ENCODE measurements at regions not wholly inside any gene's neighbourhood (a gene's known extent, or its start where the extent isn't known, plus 50 kb on each side); places are given as distances from the start of the nearest gene placed in this dataset.

- intact Hi-C loops (cut with DNase I), result no loop called here
- Histone ChIP-seq H3K27ac (no peak overlapping the region), H3K27me3 (no peaks in the 10 kb centered on the region), H3K9me3 (no peaks in the 10 kb centered on the region), H3K4me3 (no peak overlapping the region), H3K36me3 (no peaks in the 10 kb centered on the region), H3K4me1 (ENCODE audit: insufficient read depth) (no peaks in the 10 kb centered on the region)
- TF ChIP-seq POLR2A (IDR thresholded peaks at IDR 0.05) (no peak), EP300 (IDR thresholded peaks at IDR 0.05) (no peak)
- TF ChIP-seq, protein P1, sequence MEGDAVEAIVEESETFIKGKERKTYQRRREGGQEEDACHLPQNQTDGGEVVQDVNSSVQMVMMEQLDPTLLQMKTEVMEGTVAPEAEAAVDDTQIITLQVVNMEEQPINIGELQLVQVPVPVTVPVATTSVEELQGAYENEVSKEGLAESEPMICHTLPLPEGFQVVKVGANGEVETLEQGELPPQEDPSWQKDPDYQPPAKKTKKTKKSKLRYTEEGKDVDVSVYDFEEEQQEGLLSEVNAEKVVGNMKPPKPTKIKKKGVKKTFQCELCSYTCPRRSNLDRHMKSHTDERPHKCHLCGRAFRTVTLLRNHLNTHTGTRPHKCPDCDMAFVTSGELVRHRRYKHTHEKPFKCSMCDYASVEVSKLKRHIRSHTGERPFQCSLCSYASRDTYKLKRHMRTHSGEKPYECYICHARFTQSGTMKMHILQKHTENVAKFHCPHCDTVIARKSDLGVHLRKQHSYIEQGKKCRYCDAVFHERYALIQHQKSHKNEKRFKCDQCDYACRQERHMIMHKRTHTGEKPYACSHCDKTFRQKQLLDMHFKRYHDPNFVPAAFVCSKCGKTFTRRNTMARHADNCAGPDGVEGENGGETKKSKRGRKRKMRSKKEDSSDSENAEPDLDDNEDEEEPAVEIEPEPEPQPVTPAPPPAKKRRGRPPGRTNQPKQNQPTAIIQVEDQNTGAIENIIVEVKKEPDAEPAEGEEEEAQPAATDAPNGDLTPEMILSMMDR (IDR thresholded peaks at IDR 0.05), result no peak
- 31 to 57% (median 39%) methylated on average over 8 of the region's 8 CpGs for WGBS, 3 donors
- DNase-seq, result peak in 3 of 5 donors; percentile 21 to 42 (median 39)
Measured at GRCh38 chr5:72608297-72608696, 101.1 kb upstream of the ZNF366 start.

- Histone ChIP-seq H3K27ac (no peak overlapping the region), H3K27me3 (no peaks in the 10 kb centered on the region), H3K9me3 (no peaks in the 10 kb centered on the region), H3K4me3 (no peak overlapping the region), H3K36me3 (no peaks in the 10 kb centered on the region), H3K4me1 (ENCODE audit: insufficient read depth) (no peaks in the 10 kb centered on the region)
- DNase-seq, result no peak
- TF ChIP-seq POLR2A (IDR thresholded peaks at IDR 0.05) (no peak), EP300 (IDR thresholded peaks at IDR 0.05) (no peak)
- TF ChIP-seq, protein P1 (IDR thresholded peaks at IDR 0.05), result no peak
- 90 to 97% (median 91%) methylated on average over 2 of the region's 2 CpGs for WGBS, 3 donors
- intact Hi-C loops (cut with DNase I), result no loop called here
Measured at GRCh38 chr5:72607381-72607780, 100.2 kb upstream of the ZNF366 start.

GRCh38 chr5:72606525-72606924 lies 99.3 kb upstream of the ZNF366 start:
- Histone ChIP-seq H3K36me3 (no peaks in the 10 kb centered on the region), H3K27ac (no peak overlapping the region), H3K9me3 (no peaks in the 10 kb centered on the region), H3K4me3 (no peak overlapping the region), H3K4me1 (ENCODE audit: insufficient read depth) (no peaks in the 10 kb centered on the region), H3K27me3 (no peaks in the 10 kb centered on the region)
- TF ChIP-seq, protein P1 (IDR thresholded peaks at IDR 0.05), result no peak
- TF ChIP-seq POLR2A (IDR thresholded peaks at IDR 0.05) (no peak), EP300 (IDR thresholded peaks at IDR 0.05) (no peak)
- intact Hi-C loops (cut with DNase I), result no loop called here
- 95 to 98% (median 98%) methylated on average over 5 of the region's 5 CpGs for WGBS, 3 donors
- DNase-seq, result no peak

- Histone ChIP-seq H3K4me1 (ENCODE audit: insufficient read depth) (no peaks in the 10 kb centered on the region), H3K4me3 (no peak overlapping the region), H3K27me3 (no peaks in the 10 kb centered on the region), H3K9me3 (no peaks in the 10 kb centered on the region), H3K36me3 (no peaks in the 10 kb centered on the region), H3K27ac (no peak overlapping the region)
- intact Hi-C loops (cut with DNase I), result no loop called here
- no peak for TF ChIP-seq EP300 (IDR thresholded peaks at IDR 0.05)
- TF ChIP-seq, protein P1 (IDR thresholded peaks at IDR 0.05), result no peak
- TF ChIP-seq POLR2A (IDR thresholded peaks at IDR 0.05), result no peak
- DNase-seq, result no peak
Measured at GRCh38 chr5:72605632-72606031, 98.4 kb upstream of the ZNF366 start.

- intact Hi-C loops (cut with DNase I), result no loop called here
- no peaks in the 10 kb centered on the region for H3K27me3 ChIP-seq
- TF ChIP-seq, protein P1 (IDR thresholded peaks at IDR 0.05), result no peak
- TF ChIP-seq EP300 (IDR thresholded peaks at IDR 0.05) (no peak), POLR2A (IDR thresholded peaks at IDR 0.05) (no peak)
- H3K36me3 ChIP-seq, result no peaks in the 10 kb centered on the region
- no peaks in the 10 kb centered on the region for H3K4me1 ChIP-seq (ENCODE audit: insufficient read depth)
- H3K27ac ChIP-seq, result no peak overlapping the region
- no peaks in the 10 kb centered on the region for H3K9me3 ChIP-seq
- 45 to 59% (median 47%) methylated on average over 2 of the region's 2 CpGs for WGBS, 3 donors
- DNase-seq, result no peak
- no peak overlapping the region for H3K4me3 ChIP-seq
Measured at GRCh38 chr5:72604798-72605154, 97.6 kb upstream of the ZNF366 start.

Measured in ovary (tissue), 7 donors.